AG10803 (cell line): ENCODE measurements at regions not wholly inside any gene's neighbourhood (a gene's known extent, or its start where the extent isn't known, plus 50 kb on each side); places are given as distances from the start of the nearest gene placed in this dataset.
"Not testable (repeated sequence)": the region's sequence is repeated elsewhere in the genome, so short reads cannot be mapped to it uniquely, and the experiment has no call there.

Source experiments
- DNase-seq: peaks from one replicate; pipeline ENCODE4 v3.0.0; 2010; ENCODE audit warnings: low read depth
- H3K4me3 ChIP-seq: 2 replicates; pipeline ENCODE4 v1.5.1; 2011; ENCODE audit warnings: mild to moderate bottlenecking, low read length, control low read depth
- CTCF ChIP-seq: conservative IDR thresholded peaks from 2 replicates; pipeline ENCODE4 v1.5.1; 2011; ENCODE audit warnings: mild to moderate bottlenecking, low read length, control low read depth, inconsistent platforms

- no peak overlapping the region for H3K4me3 ChIP-seq
- no peak for TF ChIP-seq CTCF
- DNase-seq: no peak
Measured at GRCh38 chr6:86789779-86790411, 147.4 kb upstream of the HTR1E start.

GRCh38 chr6:86782328-86782727 is 155.0 kb upstream of the HTR1E start:
- no peak for TF ChIP-seq CTCF
- no peak for DNase-seq
- no peak overlapping the region for H3K4me3 ChIP-seq

GRCh38 chr6:86780923-86781322 is 156.4 kb upstream of the HTR1E start:
- no peak overlapping the region for H3K4me3 ChIP-seq
- no peak for TF ChIP-seq CTCF
- no peak for DNase-seq

- TF ChIP-seq CTCF: no peak
- H3K4me3 ChIP-seq: no peak overlapping the region
- DNase-seq: no peak
Measured at GRCh38 chr6:86775893-86776292, 161.4 kb upstream of the HTR1E start.

- TF ChIP-seq CTCF: no peak
- no peak for DNase-seq
- no peak overlapping the region for H3K4me3 ChIP-seq
Measured at GRCh38 chr6:86765211-86765610, 172.1 kb upstream of the HTR1E start.

- not testable (repeated sequence) for H3K4me3 ChIP-seq, DNase-seq
Measured at GRCh38 chr6:86759953-86760352, 177.4 kb upstream of the HTR1E start.

GRCh38 chr6:86756640-86757229 is 180.6 kb upstream of the HTR1E start:
- no peak for TF ChIP-seq CTCF
- DNase-seq: no peak
- no peak overlapping the region for H3K4me3 ChIP-seq
